MM.1S (cell line): ENCODE measurements at regions not wholly inside any gene's neighbourhood (a gene's known extent, or its start where the extent isn't known, plus 50 kb on each side); places are given as distances from the start of the nearest gene placed in this dataset.

Source experiments
- DNase-seq: peaks from one replicate; pipeline ENCODE4 v3.0.0-alpha.2; 2015
- H2AFZ ChIP-seq: fragments of 300-600 bp; sonication (generic); 2 replicates; pipeline ENCODE4 v1.6.0; 2016; ENCODE audit warnings: antibody characterized with exemption, low read length
- H3F3A ChIP-seq: fragments of 300-600 bp; sonication (generic); 2 replicates; pipeline ENCODE4 v1.6.1; 2016; ENCODE audit warnings: mild to moderate bottlenecking, antibody characterized with exemption, low read length, moderate library complexity, mixed read lengths; ENCODE audit not compliant: insufficient read depth
- H3K27ac ChIP-seq: fragments of 300-600 bp; sonication (generic); 2 replicates; pipeline ENCODE4 v1.5.1; 2016; ENCODE audit warnings: mild to moderate bottlenecking, low read length
- H3K27me3 ChIP-seq: fragments of 300-600 bp; sonication (generic); replicated peaks from 2 replicates; pipeline ENCODE4 v1.6.0; 2016; ENCODE audit warnings: low read length; ENCODE audit not compliant: insufficient read depth
- H3K36me3 ChIP-seq: fragments of 300-600 bp; sonication (generic); replicated peaks from 2 replicates; pipeline ENCODE4 v1.6.1; 2016; ENCODE audit warnings: mild to moderate bottlenecking, low read length, mixed read lengths; ENCODE audit not compliant: insufficient read depth
- H3K4me1 ChIP-seq: fragments of 300-600 bp; sonication (generic); 2 replicates; pipeline ENCODE4 v1.6.1; 2016; ENCODE audit warnings: low read length, mixed read lengths
- H3K4me2 ChIP-seq: fragments of 300-600 bp; sonication (generic); 2 replicates; pipeline ENCODE4 v1.6.0; 2016; ENCODE audit warnings: low read depth, low read length
- H3K4me3 ChIP-seq: fragments of 300-600 bp; sonication (generic); 2 replicates; pipeline ENCODE4 v1.5.1; 2016; ENCODE audit warnings: low read length, mixed read lengths
- H3K79me2 ChIP-seq: fragments of 300-600 bp; sonication (generic); 2 replicates; pipeline ENCODE4 v1.6.1; 2016; ENCODE audit warnings: mixed run types, low read length, mixed read lengths
- H3K9ac ChIP-seq: fragments of 300-600 bp; sonication (generic); 2 replicates; pipeline ENCODE4 v1.6.1; 2016; ENCODE audit warnings: low read length, mixed read lengths
- H3K9me2 ChIP-seq: fragments of 300-600 bp; sonication (generic); replicated peaks from 2 replicates; pipeline ENCODE4 v1.6.1; 2016; ENCODE audit warnings: mild to moderate bottlenecking, low read length, mixed read lengths; ENCODE audit not compliant: insufficient read depth
- H3K9me3 ChIP-seq: fragments of 300-600 bp; sonication (generic); replicated peaks from 2 replicates; pipeline ENCODE4 v1.6.1; 2016; ENCODE audit warnings: mild to moderate bottlenecking, low read length, mixed read lengths; ENCODE audit not compliant: insufficient read depth
- H4K20me1 ChIP-seq: fragments of 300-600 bp; sonication (generic); 2 replicates; pipeline ENCODE4 v1.6.1; 2016; ENCODE audit warnings: mild to moderate bottlenecking, low read length, moderate library complexity, mixed read lengths; ENCODE audit not compliant: insufficient read depth
- EZH2 ChIP-seq: fragments of 300-600 bp; sonication (generic); optimal IDR thresholded peaks from 2 replicates; pipeline ENCODE3; 2017; ENCODE audit warnings: low read depth, mild to moderate bottlenecking, antibody characterized with exemption, low read length, mixed read lengths
- EZH2phosphoT487 ChIP-seq: fragments of 300-600 bp; sonication (generic); IDR thresholded peaks from 2 replicates; pipeline ENCODE4 v1.6.1; 2018; ENCODE audit warnings: antibody characterized with exemption, low read length
- TF ChIP-seq, protein P1 (sequence below): fragments of 300-600 bp; sonication (generic); IDR thresholded peaks from 2 replicates; pipeline ENCODE4 v1.5.1; 2016; ENCODE audit warnings: antibody characterized with exemption, low read length, mixed read lengths

- Histone ChIP-seq H2AFZ (no peak overlapping the region), H3K4me3 (no peak overlapping the region), H3K9ac (no peak overlapping the region), H3K79me2 (no peaks in the 10 kb centered on the region), H3K9me3 (no peaks in the 10 kb centered on the region), H3K36me3 (no peaks in the 10 kb centered on the region), H3K27me3 (no peaks in the 10 kb centered on the region), H4K20me1 (no peaks in the 10 kb centered on the region), H3K4me1 (no peaks in the 10 kb centered on the region), H3F3A (no peaks in the 10 kb centered on the region), H3K9me2 (no peaks in the 10 kb centered on the region), H3K4me2 (no peak overlapping the region), H3K27ac (no peak overlapping the region)
- no peak for DNase-seq
- TF ChIP-seq, protein P1, sequence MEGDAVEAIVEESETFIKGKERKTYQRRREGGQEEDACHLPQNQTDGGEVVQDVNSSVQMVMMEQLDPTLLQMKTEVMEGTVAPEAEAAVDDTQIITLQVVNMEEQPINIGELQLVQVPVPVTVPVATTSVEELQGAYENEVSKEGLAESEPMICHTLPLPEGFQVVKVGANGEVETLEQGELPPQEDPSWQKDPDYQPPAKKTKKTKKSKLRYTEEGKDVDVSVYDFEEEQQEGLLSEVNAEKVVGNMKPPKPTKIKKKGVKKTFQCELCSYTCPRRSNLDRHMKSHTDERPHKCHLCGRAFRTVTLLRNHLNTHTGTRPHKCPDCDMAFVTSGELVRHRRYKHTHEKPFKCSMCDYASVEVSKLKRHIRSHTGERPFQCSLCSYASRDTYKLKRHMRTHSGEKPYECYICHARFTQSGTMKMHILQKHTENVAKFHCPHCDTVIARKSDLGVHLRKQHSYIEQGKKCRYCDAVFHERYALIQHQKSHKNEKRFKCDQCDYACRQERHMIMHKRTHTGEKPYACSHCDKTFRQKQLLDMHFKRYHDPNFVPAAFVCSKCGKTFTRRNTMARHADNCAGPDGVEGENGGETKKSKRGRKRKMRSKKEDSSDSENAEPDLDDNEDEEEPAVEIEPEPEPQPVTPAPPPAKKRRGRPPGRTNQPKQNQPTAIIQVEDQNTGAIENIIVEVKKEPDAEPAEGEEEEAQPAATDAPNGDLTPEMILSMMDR, result no peak
- no peak for TF ChIP-seq EZH2phosphoT487
- TF ChIP-seq EZH2, result no peak
Measured at GRCh38 chr7:36079446-36080025, 73.5 kb upstream of the EEPD1 start.

DNA sequence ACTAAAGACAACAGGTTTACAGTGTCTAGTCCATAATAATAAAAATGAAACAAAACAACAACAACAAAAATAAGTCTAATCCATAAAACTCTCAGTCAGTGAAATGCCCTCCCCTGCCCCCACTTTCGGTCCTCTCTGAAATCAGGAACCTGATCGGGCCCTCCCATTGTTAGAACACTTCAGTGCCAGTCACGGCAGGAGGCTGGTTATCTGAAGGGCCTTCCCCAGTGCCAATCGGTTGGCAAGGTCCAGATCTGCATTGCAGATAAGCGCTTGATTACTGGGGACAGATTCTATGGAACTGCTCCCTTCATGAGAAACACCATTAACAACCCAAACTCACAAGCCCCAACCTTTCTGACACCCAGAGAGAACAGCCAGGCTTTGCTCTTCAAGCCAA is 72.2 kb upstream of the EEPD1 start:
- Histone ChIP-seq H2AFZ (no peak overlapping the region), H3K36me3 (no peaks in the 10 kb centered on the region), H3K9me2 (no peaks in the 10 kb centered on the region), H3K9me3 (no peaks in the 10 kb centered on the region), H4K20me1 (no peaks in the 10 kb centered on the region), H3K4me1 (no peaks in the 10 kb centered on the region), H3K4me3 (no peak overlapping the region), H3K79me2 (no peaks in the 10 kb centered on the region), H3K27me3 (no peaks in the 10 kb centered on the region), H3K27ac (no peak overlapping the region), H3F3A (no peaks in the 10 kb centered on the region), H3K4me2 (no peak overlapping the region), H3K9ac (no peak overlapping the region)
- TF ChIP-seq, protein P1, result no peak
- no peak for TF ChIP-seq EZH2
- TF ChIP-seq EZH2phosphoT487, result no peak
- DNase-seq, result no peak

DNA sequence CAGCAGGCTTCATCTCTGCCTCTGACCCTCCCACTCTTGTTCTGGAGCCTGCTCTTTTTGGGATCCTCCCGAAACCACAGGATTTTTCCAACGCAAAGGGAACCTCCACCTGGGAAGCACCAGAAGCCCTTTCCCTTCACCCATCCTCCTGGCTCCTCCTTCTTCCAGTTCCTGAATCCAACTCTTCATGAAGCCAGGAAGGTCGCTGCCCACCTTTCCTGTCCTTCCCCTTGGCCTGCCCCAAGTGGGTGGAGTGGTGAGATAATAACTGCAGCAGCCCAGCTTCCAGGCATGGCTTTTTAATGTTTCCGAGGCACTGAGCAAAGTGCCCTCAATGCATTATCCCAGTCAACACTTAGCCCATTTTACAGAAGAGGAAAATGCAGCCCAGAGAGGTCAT is 70.8 kb upstream of the EEPD1 start:
- H3F3A ChIP-seq, result no peaks in the 10 kb centered on the region
- H3K9me2 ChIP-seq, result no peaks in the 10 kb centered on the region
- H3K4me3 ChIP-seq, result no peak overlapping the region
- no peaks in the 10 kb centered on the region for H3K36me3 ChIP-seq
- H3K4me2 ChIP-seq, result no peak overlapping the region
- no peaks in the 10 kb centered on the region for H3K9me3 ChIP-seq
- no peak overlapping the region for H3K9ac ChIP-seq
- TF ChIP-seq EZH2phosphoT487, result no peak
- TF ChIP-seq, protein P1, result no peak
- TF ChIP-seq EZH2, result no peak
- H3K79me2 ChIP-seq, result no peaks in the 10 kb centered on the region
- no peaks in the 10 kb centered on the region for H4K20me1 ChIP-seq
- H3K27ac ChIP-seq, result no peak overlapping the region
- no peaks in the 10 kb centered on the region for H3K27me3 ChIP-seq
- no peaks in the 10 kb centered on the region for H3K4me1 ChIP-seq
- no peak overlapping the region for H2AFZ ChIP-seq
- DNase-seq, result no peak
